ENCODE measurements at regions not wholly inside any gene's neighbourhood (a gene's known extent, or its start where the extent isn't known, plus 50 kb on each side); places are given as distances from the start of the nearest gene placed in this dataset.

DNA sequence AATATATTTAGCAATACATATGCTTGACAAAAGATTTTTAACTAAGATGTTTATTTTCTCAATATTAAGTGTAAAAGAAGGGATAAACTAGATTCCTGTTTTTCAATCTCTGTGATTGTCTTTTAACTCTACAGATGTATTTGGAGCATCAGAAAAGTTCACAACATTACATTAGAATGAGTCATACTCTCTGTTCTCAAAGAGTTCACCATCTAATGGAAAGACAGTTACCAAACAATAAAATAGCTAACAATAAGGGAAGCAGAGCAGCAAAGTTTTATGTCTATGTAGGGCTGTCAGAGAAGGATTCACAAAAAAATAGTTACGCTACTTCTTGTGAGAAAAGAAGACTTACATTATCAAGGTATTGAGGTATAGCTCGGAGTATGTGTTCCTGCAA is 109.2 kb upstream of the MAP2 start:
- no peak for DNase-seq

GRCh38 chr2:209316141-209316540 is 107.7 kb upstream of the MAP2 start:
- no peak for DNase-seq

DNA sequence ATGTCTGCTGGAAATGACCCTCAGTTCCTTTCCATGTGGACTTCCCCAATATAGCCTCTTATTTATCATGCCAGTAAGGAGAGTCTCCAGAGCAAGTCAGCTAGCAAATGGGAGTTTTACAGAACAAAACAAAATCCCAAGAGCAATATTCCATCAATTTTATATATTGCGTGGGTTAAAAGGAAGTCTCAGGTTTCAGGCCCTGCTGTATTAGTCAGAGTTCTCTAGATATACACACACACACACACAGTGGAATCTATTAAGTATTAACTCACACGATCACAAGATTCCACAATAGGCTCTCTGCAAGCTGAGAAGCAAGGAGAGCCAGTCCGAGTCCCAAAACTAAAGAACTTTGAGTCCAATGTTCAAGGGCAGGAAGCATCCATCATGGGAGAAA is 102.8 kb upstream of the MAP2 start:
- no peak for DNase-seq

DNA sequence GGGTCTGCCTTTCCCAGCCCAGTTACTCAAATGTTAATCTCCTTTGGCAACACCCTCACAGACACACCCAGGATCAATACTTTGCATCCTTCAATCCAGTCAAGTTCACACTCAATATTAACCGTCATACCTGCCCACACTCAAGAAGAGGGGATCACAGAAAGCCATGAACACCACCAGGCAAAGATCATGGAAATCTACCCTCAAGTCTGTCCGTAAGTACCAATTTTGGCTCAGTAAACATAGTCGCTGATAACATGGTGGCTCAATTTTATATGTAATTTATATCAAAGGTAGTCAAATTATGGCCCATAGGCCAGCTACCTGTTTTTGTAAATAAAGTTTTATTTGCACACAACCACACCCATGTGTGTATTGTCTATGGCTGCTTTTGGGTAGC is 102.3 kb upstream of the MAP2 start:
- no peak for DNase-seq

DNA sequence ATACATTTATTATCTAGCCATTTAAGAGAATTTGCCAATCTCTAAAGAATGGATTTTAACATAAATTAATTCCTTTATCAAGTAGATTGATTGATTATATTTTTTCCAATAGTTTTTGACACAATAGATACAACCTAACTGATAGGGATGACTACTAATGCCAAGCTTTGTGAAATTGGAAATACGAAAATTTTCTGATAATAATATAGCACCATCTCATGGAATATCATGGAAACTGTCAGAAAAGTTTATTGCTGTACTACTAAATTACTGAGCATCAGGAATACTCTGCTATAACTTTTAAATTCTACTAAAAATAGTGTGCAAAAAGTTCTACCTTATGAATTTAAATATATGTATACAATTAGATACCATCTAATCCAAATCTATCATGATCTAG is 101.8 kb upstream of the MAP2 start:
- no peak for DNase-seq

DNA sequence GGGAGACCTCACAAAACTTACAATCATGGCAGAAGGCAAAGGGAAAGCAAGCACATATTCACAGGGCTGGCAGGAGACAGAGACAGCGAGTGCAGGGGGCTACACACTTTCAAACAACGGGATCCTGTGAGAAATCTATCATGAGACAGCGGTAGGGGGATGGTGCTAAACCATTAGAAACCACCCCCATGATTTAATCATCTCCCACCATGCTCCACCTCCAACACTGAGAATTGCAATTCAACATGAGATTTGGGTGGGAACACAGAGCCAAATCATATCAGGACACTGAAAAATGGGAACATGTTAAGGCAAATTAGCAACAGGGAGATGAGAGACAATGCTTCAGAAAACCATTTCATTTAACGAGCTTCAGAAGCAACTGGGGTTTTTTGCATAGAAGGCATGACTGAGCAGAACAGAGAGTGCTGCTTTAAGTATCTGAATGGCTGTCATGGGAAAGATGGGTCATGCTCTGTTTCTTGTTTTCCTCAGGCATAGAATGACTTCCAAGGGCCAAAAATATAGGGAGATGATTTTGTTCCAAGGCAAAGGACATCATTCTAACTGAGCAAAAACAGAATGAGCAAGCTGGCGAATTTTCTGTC is 100.8 kb upstream of the MAP2 start:
- DNase-seq, result no peak

DNA sequence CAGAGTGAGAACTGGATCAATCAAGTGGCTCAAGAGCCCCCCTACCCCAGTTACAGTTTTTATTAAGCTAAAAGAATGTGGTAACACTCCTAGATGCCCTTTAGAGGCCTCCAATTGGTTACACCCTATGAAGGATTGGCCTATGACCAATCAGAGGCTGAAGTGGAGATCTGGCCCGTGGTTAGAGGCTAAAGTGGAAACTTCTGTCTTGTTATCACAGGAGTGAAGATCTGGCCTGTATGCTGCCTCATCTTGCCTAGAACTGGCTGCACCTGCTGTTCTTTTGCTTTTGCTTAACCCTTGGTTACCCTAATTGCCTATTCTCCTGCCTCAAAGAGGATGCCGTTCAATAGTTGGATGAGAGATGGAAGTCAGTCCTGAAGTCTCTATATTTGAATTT is 100.1 kb upstream of the MAP2 start:
- DNase-seq, result no peak

DNA sequence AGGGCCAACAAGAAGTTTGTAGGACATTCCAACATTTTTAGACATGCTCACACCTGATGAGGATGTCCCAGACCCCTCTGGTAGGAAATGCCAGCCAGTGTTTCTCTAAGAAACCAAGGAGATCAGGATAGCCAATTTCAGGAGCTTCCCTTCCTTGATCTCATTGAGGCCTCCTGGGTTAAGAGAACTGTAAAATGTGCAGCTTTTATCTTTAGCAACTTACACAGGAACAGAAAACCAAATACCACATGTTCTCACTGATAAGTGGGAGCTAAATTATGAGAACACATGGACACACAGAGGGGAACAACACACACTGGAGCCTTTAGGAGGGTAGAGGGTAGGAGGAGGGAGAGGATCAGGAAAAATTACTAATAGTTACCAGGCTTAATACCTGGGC is 99.6 kb upstream of the MAP2 start:
- DNase-seq, result no peak

DNA sequence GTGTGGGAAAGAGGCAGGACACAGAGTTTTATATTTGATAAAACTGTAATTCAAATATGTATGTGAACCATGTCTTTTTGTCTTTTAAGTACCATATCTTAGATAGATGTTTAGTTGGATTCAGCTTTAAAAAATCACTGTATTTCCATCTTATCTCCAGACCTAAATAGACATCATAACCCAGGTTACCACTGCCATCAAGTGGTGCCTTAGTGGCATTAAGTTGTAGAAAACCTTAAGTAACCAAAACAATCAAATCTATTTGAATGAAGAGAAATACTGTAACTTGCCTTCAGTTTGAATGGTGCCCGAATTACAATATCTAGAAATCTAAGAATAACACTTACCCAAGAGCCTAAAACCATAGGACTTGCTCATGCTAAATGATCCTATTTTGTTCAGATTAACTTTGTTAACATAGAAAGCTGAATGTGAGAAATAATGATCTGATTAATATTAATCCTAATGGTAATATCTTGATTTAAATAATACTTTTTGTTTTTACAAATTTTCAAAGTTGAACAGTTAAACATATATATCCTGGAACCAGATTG is 92.5 kb upstream of the MAP2 start:
- DNase-seq, result no peak

GRCh38 chr2:209334188-209335017 is 89.4 kb upstream of the MAP2 start:
- no peak for DNase-seq

- DNase-seq, result no peak
Observed at GRCh38 chr2:209340522-209340921, 83.3 kb upstream of the MAP2 start.

GRCh38 chr2:209344349-209344748 is 79.5 kb upstream of the MAP2 start:
- no peak for DNase-seq

GRCh38 chr2:209348433-209348832 is 75.4 kb upstream of the MAP2 start:
- DNase-seq, result no peak

GRCh38 chr2:209351636-209352035 is 72.2 kb upstream of the MAP2 start:
- DNase-seq, result no peak

DNA sequence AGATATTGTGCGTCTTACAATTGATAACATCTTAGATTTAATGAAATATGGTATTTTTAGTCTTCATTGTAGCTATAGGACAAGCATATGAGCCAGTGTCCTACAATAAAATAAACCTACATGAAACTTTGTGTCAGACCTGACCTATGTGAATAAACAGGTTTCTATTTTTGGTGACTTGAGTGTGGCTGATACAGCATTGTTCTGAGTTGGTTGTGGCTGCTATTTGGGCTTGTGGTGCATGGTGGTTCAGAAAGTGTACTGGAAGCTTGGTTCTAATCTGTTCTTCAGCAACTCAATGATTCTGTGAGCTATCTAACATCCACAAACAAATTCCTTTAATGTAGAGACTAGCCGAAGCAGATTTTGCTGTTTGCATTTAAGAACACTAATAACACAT is 64.9 kb upstream of the MAP2 start:
- no peak for DNase-seq

- no peak for DNase-seq
Observed at GRCh38 chr2:209367075-209367747, 56.6 kb upstream of the MAP2 start.

DNA sequence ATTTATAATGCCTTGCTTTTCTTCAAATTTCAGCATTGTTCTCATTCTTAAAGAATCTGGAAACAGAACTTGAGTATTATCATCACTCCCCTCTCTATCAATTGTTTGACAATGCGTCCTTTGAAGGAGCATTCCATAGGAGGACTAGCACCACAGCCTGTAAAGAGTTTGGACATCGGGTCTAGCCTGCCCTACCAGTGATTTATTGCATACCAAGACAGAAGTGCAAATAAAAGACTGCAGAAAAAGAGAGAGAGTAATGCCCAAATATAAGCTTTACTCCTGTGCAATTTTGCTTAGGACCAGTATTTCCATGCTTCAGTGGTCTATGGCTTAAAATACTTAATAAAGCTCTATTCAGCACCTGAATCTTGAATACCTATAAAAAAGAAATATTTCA is 55.4 kb upstream of the MAP2 start:
- no peak for DNase-seq

GRCh38 chr2:209368914-209369313 is 54.9 kb upstream of the MAP2 start:
- DNase-seq, result peak; percentile 11

GRCh38 chr2:209369656-209370055 is 54.2 kb upstream of the MAP2 start:
- no peak for DNase-seq

- no peak for DNase-seq
Observed at GRCh38 chr2:209371407-209371806, 52.4 kb upstream of the MAP2 start.
